ENCODE measurements at regions not wholly inside any gene's neighbourhood (a gene's known extent, or its start where the extent isn't known, plus 50 kb on each side); places are given as distances from the start of the nearest gene placed in this dataset.

GRCh38 chr2:8605351-8606065, 76.3 kb upstream of the ID2 start (continued):
- no peak for TF ChIP-seq HDAC6 (IDR thresholded peaks at IDR 0.05; ENCODE audit: low read depth, low read length)
- TF ChIP-seq POLR2AphosphoS5 (IDR thresholded peaks at IDR 0.05; ENCODE audit: control insufficient read depth, insufficient read depth, low read depth, low read length), result no peak
- no peak for TF ChIP-seq RFX1 (IDR thresholded peaks at IDR 0.05)
- TF ChIP-seq MEIS2 (IDR thresholded peaks at IDR 0.05; ENCODE audit: partially characterized antibody), result no peak
- peak; percentile 47; the same call in 1 of the 2 replicates for TF ChIP-seq ZNF316 (IDR thresholded peaks at IDR 0.05)
- TF ChIP-seq ZNF583 (CRISPR knock-in tag; IDR thresholded peaks at IDR 0.05), result no peak
- peak; percentile 61; the same call in 1 of the 2 replicates for TF ChIP-seq MAFG (tag; conservative IDR thresholded peaks at IDR 0.05)
- TF ChIP-seq CBX1 (IDR thresholded peaks at IDR 0.05; ENCODE audit: low read depth), result no peak
- no peak for TF ChIP-seq ARHGAP35 (IDR thresholded peaks at IDR 0.05; ENCODE audit: partially characterized antibody)
- no peak for TF ChIP-seq ZNF609 (CRISPR knock-in tag; IDR thresholded peaks at IDR 0.05; ENCODE audit: borderline replicate concordance)
- no peak for TF ChIP-seq AFF1 (IDR thresholded peaks at IDR 0.05; ENCODE audit: low read depth in 1 of 2, partially characterized antibody in 2 of 2)
- peak in 1 of 2 experiments; percentile 24; a peak in 1 of 4 replicates for TF ChIP-seq RCOR1 (IDR thresholded peaks at IDR 0.05; ENCODE audit: borderline replicate concordance in 1 of 2, low read depth in 2 of 2, low read length in 2 of 2)
- no peak for TF ChIP-seq MCM2 (IDR thresholded peaks at IDR 0.05; ENCODE audit: low read depth)
- TF ChIP-seq ZNF212 (CRISPR knock-in tag; IDR thresholded peaks at IDR 0.05), result no peak
- TF ChIP-seq ATF3 (IDR thresholded peaks at IDR 0.05), result peak; percentile 75
- TF ChIP-seq ATF3 (CRISPR knock-in tag; conservative IDR thresholded peaks at IDR 0.05), result no peak
- no peak for TF ChIP-seq TRIM28 (IDR thresholded peaks at IDR 0.05)
- no peak for TF ChIP-seq KLF1 (tag; IDR thresholded peaks at IDR 0.05)
- TF ChIP-seq ZNF174 (CRISPR knock-in tag; IDR thresholded peaks at IDR 0.05), result no peak
- TF ChIP-seq RBM14 (IDR thresholded peaks at IDR 0.05; ENCODE audit: borderline replicate concordance, insufficient read depth, low read depth, low read length), result no peak

Data from K562 (cell line).